ENCODE measurements at regions not wholly inside any gene's neighbourhood (a gene's known extent, or its start where the extent isn't known, plus 50 kb on each side); places are given as distances from the start of the nearest gene placed in this dataset.

- no peak for TF ChIP-seq REST (IDR thresholded peaks at IDR 0.05; ENCODE audit: unreplicated experiment)
- no peak for TF ChIP-seq NANOG (IDR thresholded peaks at IDR 0.05; ENCODE audit: borderline replicate concordance)
- no peak for TF ChIP-seq EZH2phosphoT487 (IDR thresholded peaks at IDR 0.05; ENCODE audit: unreplicated experiment)
- no peak for TF ChIP-seq EZH2 (IDR thresholded peaks at IDR 0.05; ENCODE audit: low read depth, unreplicated experiment)
Observed at GRCh38 chr2:190769258-190769657, 111.4 kb upstream of the GLS start (continued).

GRCh38 chr2:190771726-190772125, 108.9 kb upstream of the GLS start:
- no peak for DNase-seq (ENCODE audit: low spot score)
- Mint-ChIP-seq H3K4me1 (no peaks in the 10 kb centered on the region; the same call in 2 of the 3 replicates), H3K27ac (no peak overlapping the region), H3K9me3 (peaks cover 25% of the 10 kb centered on the region), H3K36me3 (ENCODE audit: low read depth) (peaks cover 6% of the 10 kb centered on the region; the same call in 2 of the 3 replicates), H3K4me3 (no peak overlapping the region), H3K27me3 (ENCODE audit: insufficient read depth, low read depth, poor library complexity) (no peaks in the 10 kb centered on the region)
- no peak for ATAC-seq
- H3K36me3 ChIP-seq (ENCODE audit: insufficient read depth), result no peaks in the 10 kb centered on the region
- H3K27ac ChIP-seq (ENCODE audit: low read depth), result no peak overlapping the region
- H3K4me2 ChIP-seq, result no peak overlapping the region
- no peak overlapping the region for H3K4me3 ChIP-seq
- no peaks in the 10 kb centered on the region for H3K79me2 ChIP-seq (replicated peaks; ENCODE audit: insufficient read depth)
- H2AFZ ChIP-seq, result no peak overlapping the region
- H4K20me1 ChIP-seq (replicated peaks; ENCODE audit: insufficient read depth), result no peaks in the 10 kb centered on the region
- H3F3A ChIP-seq (replicated peaks; ENCODE audit: low read depth), result no peaks in the 10 kb centered on the region
- H3K27me3 ChIP-seq (ENCODE audit: insufficient read depth), result no peaks in the 10 kb centered on the region
- TF ChIP-seq EZH2 (IDR thresholded peaks at IDR 0.05; ENCODE audit: low read depth, unreplicated experiment) (no peak), ZNF462 (CRISPR knock-in tag; IDR thresholded peaks at IDR 0.05) (no peak), POLR2AphosphoS5 (IDR thresholded peaks at IDR 0.05; ENCODE audit: low read depth) (no peak), CREB1 (CRISPR knock-in tag; IDR thresholded peaks at IDR 0.05; ENCODE audit: low read depth) (no peak)
- no peaks in the 10 kb centered on the region for H3K9me2 ChIP-seq (ENCODE audit: insufficient read depth)
- no peaks in the 10 kb centered on the region for H3K4me1 ChIP-seq (ENCODE audit: insufficient read depth)

All from GM23338 (cell line).